GM04503 (cell line): ENCODE measurements at regions not wholly inside any gene's neighbourhood (a gene's known extent, or its start where the extent isn't known, plus 50 kb on each side); places are given as distances from the start of the nearest gene placed in this dataset.

ENCODE experiments used
- DNase-seq: peaks from one replicate; pipeline ENCODE4 v3.0.0-alpha.2; 2012; ENCODE audit warnings: low read depth

GRCh38 chr2:123953846-123954245 is 71.2 kb upstream of the CNTNAP5 start:
- DNase-seq = no peak

- DNase-seq = no peak
Observed at GRCh38 chr2:123958011-123958410, 67.1 kb upstream of the CNTNAP5 start.

- DNase-seq = no peak
Observed at GRCh38 chr2:123961576-123961975, 63.5 kb upstream of the CNTNAP5 start.

- no peak for DNase-seq
Observed at GRCh38 chr2:123971564-123972318, 53.3 kb upstream of the CNTNAP5 start.
